Neural cell (in vitro differentiated cells): ENCODE measurements at regions not wholly inside any gene's neighbourhood (a gene's known extent, or its start where the extent isn't known, plus 50 kb on each side); places are given as distances from the start of the nearest gene placed in this dataset.

Source experiments
- CTCF ChIP-seq: fragments of 450-650 bp; IDR thresholded peaks from 2 replicates; pipeline ENCODE4 v1.5.1; 2014; ENCODE audit warnings: antibody characterized with exemption, mild to moderate bottlenecking, moderate library complexity; ENCODE audit not compliant: poor library complexity, severe bottlenecking
- EZH2 ChIP-seq: fragments of 200-600, 300-800 bp; shearing (Covaris generic), sonication (generic); IDR thresholded peaks from 2 replicates; pipeline ENCODE4 v1.6.1; 2014; ENCODE audit warnings: antibody characterized with exemption, low read length, borderline replicate concordance, mild to moderate bottlenecking; ENCODE audit not compliant: insufficient read depth, poor library complexity, severe bottlenecking
- POLR2AphosphoS5 ChIP-seq: IDR thresholded peaks from 2 replicates; pipeline ENCODE4 v1.6.1; 2012
- RAD21 ChIP-seq: fragments of 450-650 bp; conservative IDR thresholded peaks from 2 replicates; pipeline ENCODE4 v1.6.1; 2014; ENCODE audit warnings: antibody characterized with exemption, mild to moderate bottlenecking, moderate library complexity
- REST ChIP-seq: IDR thresholded peaks from 2 replicates; pipeline ENCODE4 v1.6.1; 2012; ENCODE audit warnings: borderline replicate concordance

GRCh38 chr5:115429345-115429940, 115.1 kb downstream of the FEM1C start:
- no peak for TF ChIP-seq RAD21
- no peak for TF ChIP-seq CTCF
- no peak for TF ChIP-seq REST
- no peak for TF ChIP-seq EZH2
- no peak for TF ChIP-seq POLR2AphosphoS5
